ENCODE measurements at regions not wholly inside any gene's neighbourhood (a gene's known extent, or its start where the extent isn't known, plus 50 kb on each side); places are given as distances from the start of the nearest gene placed in this dataset.

- Histone ChIP-seq H3K27me3 (replicated peaks in 1 of 7) (peaks cover 0 to 13% (median 0%) of the 10 kb centered on the region in 7 donors), H3K4me1 (no peaks in the 10 kb centered on the region), H3K36me3 (no peaks in the 10 kb centered on the region), H3K9me3 (peaks cover 0 to 10% (median 4%) of the 10 kb centered on the region in 8 donors), H3K4me3 (no peak overlapping the region), H3K27ac (no peak overlapping the region)
- DNase-seq = no peak
- WGBS, 5 donors = 90 to 98% (median 94%) methylated on average over 1 of the region's 1 CpG
- TF ChIP-seq, protein P1, sequence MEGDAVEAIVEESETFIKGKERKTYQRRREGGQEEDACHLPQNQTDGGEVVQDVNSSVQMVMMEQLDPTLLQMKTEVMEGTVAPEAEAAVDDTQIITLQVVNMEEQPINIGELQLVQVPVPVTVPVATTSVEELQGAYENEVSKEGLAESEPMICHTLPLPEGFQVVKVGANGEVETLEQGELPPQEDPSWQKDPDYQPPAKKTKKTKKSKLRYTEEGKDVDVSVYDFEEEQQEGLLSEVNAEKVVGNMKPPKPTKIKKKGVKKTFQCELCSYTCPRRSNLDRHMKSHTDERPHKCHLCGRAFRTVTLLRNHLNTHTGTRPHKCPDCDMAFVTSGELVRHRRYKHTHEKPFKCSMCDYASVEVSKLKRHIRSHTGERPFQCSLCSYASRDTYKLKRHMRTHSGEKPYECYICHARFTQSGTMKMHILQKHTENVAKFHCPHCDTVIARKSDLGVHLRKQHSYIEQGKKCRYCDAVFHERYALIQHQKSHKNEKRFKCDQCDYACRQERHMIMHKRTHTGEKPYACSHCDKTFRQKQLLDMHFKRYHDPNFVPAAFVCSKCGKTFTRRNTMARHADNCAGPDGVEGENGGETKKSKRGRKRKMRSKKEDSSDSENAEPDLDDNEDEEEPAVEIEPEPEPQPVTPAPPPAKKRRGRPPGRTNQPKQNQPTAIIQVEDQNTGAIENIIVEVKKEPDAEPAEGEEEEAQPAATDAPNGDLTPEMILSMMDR (IDR thresholded peaks at IDR 0.05 in 8 of 11, conservative IDR thresholded peaks at IDR 0.05 in 3 of 11) = no peak
- TF ChIP-seq POLR2AphosphoS5 (IDR thresholded peaks at IDR 0.05) = no peak
- no peak for TF ChIP-seq POLR2A (IDR thresholded peaks at IDR 0.05)
- intact Hi-C loops (cut with DNase I; ENCODE audit: low total_unique reads) = no loop called here
Measured at GRCh38 chr9:109722007-109722406, 58.0 kb upstream of the PALM2AKAP2 start.

GRCh38 chr9:109723781-109724180 lies 56.2 kb upstream of the PALM2AKAP2 start:
- no peak for DNase-seq
- no peaks in the 10 kb centered on the region for H3K36me3 ChIP-seq
- no peaks in the 10 kb centered on the region for H3K4me1 ChIP-seq
- H3K4me3 ChIP-seq = no peak overlapping the region
- H3K27me3 ChIP-seq (replicated peaks in 1 of 7) = peaks cover 0 to 13% (median 0%) of the 10 kb centered on the region in 7 donors
- WGBS, 5 donors = 80 to 97% (median 86%) methylated on average over 2 of the region's 2 CpGs
- intact Hi-C loops (cut with DNase I; ENCODE audit: low total_unique reads) = no loop called here
- peaks cover 0 to 10% (median 4%) of the 10 kb centered on the region in 8 donors for H3K9me3 ChIP-seq
- H3K27ac ChIP-seq = no peak overlapping the region
- TF ChIP-seq POLR2AphosphoS5 (IDR thresholded peaks at IDR 0.05) (no peak), POLR2A (IDR thresholded peaks at IDR 0.05) (no peak)

DNA sequence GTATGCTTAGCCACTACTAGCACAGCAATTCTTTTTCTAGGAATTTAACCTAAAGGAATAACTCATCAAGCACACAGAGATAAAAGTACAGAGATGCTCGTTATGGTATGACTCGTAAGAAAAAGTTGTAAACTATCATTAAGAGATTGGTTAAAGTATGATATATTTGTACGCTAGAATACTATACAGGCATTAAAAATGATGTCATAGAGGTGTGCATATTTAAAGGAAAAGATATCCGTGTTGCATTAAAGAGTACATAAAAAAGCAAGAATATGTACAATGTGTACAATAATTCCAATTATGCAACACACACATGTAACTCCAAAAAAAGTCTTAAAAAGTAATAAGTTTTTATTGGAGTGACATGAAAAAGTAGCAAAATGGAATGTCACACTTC lies 54.5 kb upstream of the PALM2AKAP2 start:
- no peak overlapping the region for H3K27ac ChIP-seq
- intact Hi-C loops (cut with DNase I; ENCODE audit: low total_unique reads) = no loop called here
- no peaks in the 10 kb centered on the region for H3K36me3 ChIP-seq
- DNase-seq = no peak
- no peak overlapping the region for H3K4me3 ChIP-seq
- TF ChIP-seq, protein P1 (IDR thresholded peaks at IDR 0.05 in 8 of 11, conservative IDR thresholded peaks at IDR 0.05 in 3 of 11) = no peak
- TF ChIP-seq POLR2AphosphoS5 (IDR thresholded peaks at IDR 0.05) (no peak), POLR2A (IDR thresholded peaks at IDR 0.05) (no peak)
- H3K9me3 ChIP-seq = peaks cover 0 to 10% (median 4%) of the 10 kb centered on the region in 8 donors
- peaks cover 0 to 13% (median 0%) of the 10 kb centered on the region in 7 donors for H3K27me3 ChIP-seq (replicated peaks in 1 of 7)
- H3K4me1 ChIP-seq = no peaks in the 10 kb centered on the region
- WGBS, 5 donors = 76 to 89% (median 81%) methylated on average over 4 of the region's 4 CpGs

DNA sequence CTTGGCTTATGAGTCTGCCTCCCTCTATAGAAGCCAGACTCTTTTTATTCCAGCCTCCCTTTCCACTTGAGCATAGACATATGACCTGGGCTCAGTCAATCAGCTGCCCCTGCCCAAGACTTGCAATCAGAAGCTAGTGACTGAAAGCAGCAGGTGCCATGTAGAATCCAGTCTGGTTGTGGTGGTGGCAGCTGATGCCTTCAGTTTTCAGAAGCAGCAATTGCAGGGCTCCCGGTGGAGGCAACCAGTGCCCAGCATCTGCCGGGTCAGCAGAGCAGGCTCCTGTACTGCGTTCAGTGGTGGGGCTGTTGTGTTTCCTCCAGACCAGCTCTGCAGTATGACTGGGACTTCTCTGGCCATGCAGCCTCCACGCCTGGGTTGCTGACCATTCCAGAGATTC lies 53.9 kb upstream of the PALM2AKAP2 start:
- no peak for DNase-seq
- TF ChIP-seq POLR2AphosphoS5 (IDR thresholded peaks at IDR 0.05) (no peak), POLR2A (IDR thresholded peaks at IDR 0.05) (no peak)
- TF ChIP-seq, protein P1 (IDR thresholded peaks at IDR 0.05 in 8 of 11, conservative IDR thresholded peaks at IDR 0.05 in 3 of 11) = no peak
- 82 to 90% (median 87%) methylated on average over 3 to 4 of the region's 4 CpGs for WGBS, 5 donors
- Histone ChIP-seq H3K9me3 (peaks cover 0 to 10% (median 4%) of the 10 kb centered on the region in 8 donors), H3K4me1 (no peaks in the 10 kb centered on the region), H3K4me3 (no peak overlapping the region), H3K27me3 (replicated peaks in 1 of 7) (peaks cover 0 to 11% (median 0%) of the 10 kb centered on the region in 7 donors), H3K36me3 (no peaks in the 10 kb centered on the region), H3K27ac (no peak overlapping the region)
- intact Hi-C loops (cut with DNase I; ENCODE audit: low total_unique reads) = no loop called here

Data from spleen (tissue), 11 donors.